ENCODE measurements at regions not wholly inside any gene's neighbourhood (a gene's known extent, or its start where the extent isn't known, plus 50 kb on each side); places are given as distances from the start of the nearest gene placed in this dataset.

DNA sequence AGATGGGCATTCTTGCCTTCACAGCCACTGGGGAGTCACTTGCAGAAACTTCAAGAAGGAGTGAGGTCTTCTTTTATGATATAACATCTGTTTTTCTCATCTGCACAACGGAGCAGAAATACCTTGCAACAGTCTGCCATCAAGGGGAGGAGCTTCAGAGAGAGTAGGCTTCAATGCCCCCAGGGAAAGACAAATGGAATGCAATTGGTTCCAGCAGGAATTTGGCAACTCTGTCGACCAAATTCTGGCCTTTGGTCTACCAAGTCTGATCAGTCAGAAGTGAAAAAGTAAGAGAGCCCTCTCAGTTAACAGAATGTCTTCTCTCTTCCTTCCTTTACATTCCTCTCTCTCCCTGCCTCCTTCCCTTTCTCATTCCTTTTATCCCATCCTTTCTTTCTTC is 229.3 kb downstream of the IDS start:
- intact Hi-C loops (cut with micrococcal nuclease) = no loop called here
- Histone ChIP-seq H3K27me3 (ENCODE audit: low read length) (no peaks in the 10 kb centered on the region), H3K36me3 (ENCODE audit: low read depth, low read length) (no peaks in the 10 kb centered on the region), H3K4me2 (ENCODE audit: low read length) (no peak overlapping the region), H2AFZ (ENCODE audit: low read length) (no peak overlapping the region), H4K20me1 (ENCODE audit: low read length) (no peaks in the 10 kb centered on the region), H3K4me3 (ENCODE audit: low read length) (no peak overlapping the region), H3K27ac (ENCODE audit: low read length) (no peak overlapping the region), H3K9me2 (replicated peaks; ENCODE audit: low read length) (no peaks in the 10 kb centered on the region), H3F3A (ENCODE audit: low read length, unreplicated experiment) (no peaks in the 10 kb centered on the region), H3K9ac (ENCODE audit: low read length) (no peak overlapping the region), H3K4me1 (ENCODE audit: insufficient read depth, low read length) (no peaks in the 10 kb centered on the region), H3K79me2 (ENCODE audit: low read length) (no peaks in the 10 kb centered on the region), H3K9me3 (ENCODE audit: low read length) (no peaks in the 10 kb centered on the region)
- no peak for TF ChIP-seq CTCF (conservative IDR thresholded peaks at IDR 0.05; ENCODE audit: low read depth, low read length)
- TF ChIP-seq EZH2phosphoT487 (IDR thresholded peaks at IDR 0.05; ENCODE audit: borderline replicate concordance, low read length) = no peak
- no peak for TF ChIP-seq EZH2 (IDR thresholded peaks at IDR 0.05; ENCODE audit: low read length, unreplicated experiment)
- no peak for ATAC-seq
- CTCF ChIA-PET = no interaction called here
- BruUV-seq (replicated peaks) = no TSS peak
- DNase-seq = no peak
- POLR2A ChIA-PET (ENCODE audit: unreplicated experiment) = no interaction called here

GRCh38 chrX:149274516-149275105 is 230.5 kb downstream of the IDS start:
- POLR2A ChIA-PET (ENCODE audit: unreplicated experiment) = no interaction called here

More at GRCh38 chrX:149274516-149275105, 230.5 kb downstream of the IDS start:
- DNase-seq = peak; percentile 15
- H3K4me2 ChIP-seq (ENCODE audit: low read length) = no peak overlapping the region
- H3K36me3 ChIP-seq (ENCODE audit: low read depth, low read length) = no peaks in the 10 kb centered on the region
- H3K27me3 ChIP-seq (ENCODE audit: low read length) = no peaks in the 10 kb centered on the region
- no peak overlapping the region for H2AFZ ChIP-seq (ENCODE audit: low read length)
- intact Hi-C loops (cut with micrococcal nuclease) = no loop called here
- ATAC-seq = no peak
- CTCF ChIA-PET = no interaction called here
- no peaks in the 10 kb centered on the region for H3F3A ChIP-seq (ENCODE audit: low read length, unreplicated experiment)
- H3K9ac ChIP-seq (ENCODE audit: low read length) = no peak overlapping the region
- no peaks in the 10 kb centered on the region for H3K79me2 ChIP-seq (ENCODE audit: low read length)
- no peaks in the 10 kb centered on the region for H3K9me3 ChIP-seq (ENCODE audit: low read length)
- H3K9me2 ChIP-seq (replicated peaks; ENCODE audit: low read length) = no peaks in the 10 kb centered on the region
- H4K20me1 ChIP-seq (ENCODE audit: low read length) = no peaks in the 10 kb centered on the region
- no peak overlapping the region for H3K27ac ChIP-seq (ENCODE audit: low read length)
- BruUV-seq (replicated peaks) = no TSS peak
- no peaks in the 10 kb centered on the region for H3K4me1 ChIP-seq (ENCODE audit: insufficient read depth, low read length)
- TF ChIP-seq EZH2 (IDR thresholded peaks at IDR 0.05; ENCODE audit: low read length, unreplicated experiment) (no peak), CTCF (conservative IDR thresholded peaks at IDR 0.05; ENCODE audit: low read depth, low read length) (no peak), EZH2phosphoT487 (IDR thresholded peaks at IDR 0.05; ENCODE audit: borderline replicate concordance, low read length) (no peak)
- H3K4me3 ChIP-seq (ENCODE audit: low read length) = no peak overlapping the region
